SJSA1 (cell line): ENCODE measurements at regions not wholly inside any gene's neighbourhood (a gene's known extent, or its start where the extent isn't known, plus 50 kb on each side); places are given as distances from the start of the nearest gene placed in this dataset.

Experiments used
- DNase-seq, 2 experiments: peaks; one replicate each; pipeline ENCODE4 v3.0.0-alpha.2; 2015 to 2020; ENCODE audit warnings: low spot score in 2 of 2, low read depth in 1 of 2
- H3K27ac ChIP-seq: fragments of 250-450 bp; sonication (Bioruptor Pico); 2 replicates; pipeline ENCODE4 v1.5.1; 2020; ENCODE audit warnings: mild to moderate bottlenecking, moderate library complexity
- H3K27me3 ChIP-seq: fragments of 250-450 bp; sonication (Bioruptor Pico); replicated peaks from 2 replicates; pipeline ENCODE4 v1.5.1; 2020; ENCODE audit warnings: mild to moderate bottlenecking, moderate library complexity
- H3K36me3 ChIP-seq: fragments of 250-450 bp; sonication (Bioruptor Pico); 2 replicates; pipeline ENCODE4 v1.5.1; 2020; ENCODE audit warnings: mild to moderate bottlenecking
- H3K4me1 ChIP-seq: fragments of 250-450 bp; sonication (Bioruptor Pico); replicated peaks from 2 replicates; pipeline ENCODE4 v1.6.1; 2021; ENCODE audit warnings: mild to moderate bottlenecking
- H3K4me3 ChIP-seq: fragments of 250-450 bp; sonication (Bioruptor Pico); 2 replicates; pipeline ENCODE4 v1.5.1; 2020; ENCODE audit warnings: mild to moderate bottlenecking
- H3K9me3 ChIP-seq: fragments of 250-450 bp; sonication (Bioruptor Pico); replicated peaks from 2 replicates; pipeline ENCODE4 v1.5.1; 2020; ENCODE audit warnings: mild to moderate bottlenecking

DNA sequence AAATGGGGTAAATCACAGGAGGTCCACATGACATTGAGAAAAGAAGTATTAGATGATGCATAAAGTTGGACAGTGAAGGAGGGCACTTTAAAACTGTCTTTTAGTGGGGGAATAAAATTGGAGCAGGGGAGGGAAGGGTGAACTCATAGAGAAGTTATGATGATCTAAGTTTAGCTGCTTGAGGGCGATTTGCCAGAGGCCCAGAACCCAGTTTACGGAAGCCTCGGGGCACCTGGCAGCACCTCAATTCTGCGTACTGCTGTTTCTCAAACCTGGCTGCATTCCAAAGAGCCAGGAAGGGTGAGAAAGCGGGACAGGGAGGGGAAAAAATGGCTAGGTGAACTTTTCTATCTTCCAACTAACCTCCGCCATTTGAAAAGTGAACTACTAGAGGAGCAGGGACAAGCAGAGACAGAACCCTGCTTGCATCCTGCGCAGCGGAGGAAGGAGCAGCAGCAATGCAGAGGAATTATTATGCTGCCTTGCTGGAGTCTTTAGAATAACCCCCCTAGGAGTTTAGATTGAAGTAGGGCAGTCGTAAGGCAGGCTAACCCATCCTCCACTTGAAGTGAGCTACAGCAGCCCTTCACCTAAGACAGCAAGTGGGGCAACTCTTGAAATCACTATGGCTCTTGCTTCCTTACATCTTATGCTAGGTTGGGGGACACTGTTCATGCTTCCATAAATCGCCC lies 316.8 kb downstream of the BRINP1 start:
- Histone ChIP-seq H3K9me3 (0 out of 2 replicates have a peak, but pooled peaks cover 2% of the 10 kb centered on the region), H3K27ac (no peak overlapping the region), H3K4me1 (no peaks in the 10 kb centered on the region), H3K4me3 (no peak overlapping the region), H3K27me3 (no peaks in the 10 kb centered on the region), H3K36me3 (no peaks in the 10 kb centered on the region)
- DNase-seq = no peak

GRCh38 chr9:119053070-119053469 lies 316.2 kb downstream of the BRINP1 start:
- H3K9me3 ChIP-seq = 0 out of 2 replicates have a peak, but pooled peaks cover 2% of the 10 kb centered on the region
- DNase-seq = no peak
- H3K36me3 ChIP-seq = no peaks in the 10 kb centered on the region
- H3K27me3 ChIP-seq = no peaks in the 10 kb centered on the region
- H3K27ac ChIP-seq = no peak overlapping the region
- no peak overlapping the region for H3K4me3 ChIP-seq
- H3K4me1 ChIP-seq = no peaks in the 10 kb centered on the region

DNA sequence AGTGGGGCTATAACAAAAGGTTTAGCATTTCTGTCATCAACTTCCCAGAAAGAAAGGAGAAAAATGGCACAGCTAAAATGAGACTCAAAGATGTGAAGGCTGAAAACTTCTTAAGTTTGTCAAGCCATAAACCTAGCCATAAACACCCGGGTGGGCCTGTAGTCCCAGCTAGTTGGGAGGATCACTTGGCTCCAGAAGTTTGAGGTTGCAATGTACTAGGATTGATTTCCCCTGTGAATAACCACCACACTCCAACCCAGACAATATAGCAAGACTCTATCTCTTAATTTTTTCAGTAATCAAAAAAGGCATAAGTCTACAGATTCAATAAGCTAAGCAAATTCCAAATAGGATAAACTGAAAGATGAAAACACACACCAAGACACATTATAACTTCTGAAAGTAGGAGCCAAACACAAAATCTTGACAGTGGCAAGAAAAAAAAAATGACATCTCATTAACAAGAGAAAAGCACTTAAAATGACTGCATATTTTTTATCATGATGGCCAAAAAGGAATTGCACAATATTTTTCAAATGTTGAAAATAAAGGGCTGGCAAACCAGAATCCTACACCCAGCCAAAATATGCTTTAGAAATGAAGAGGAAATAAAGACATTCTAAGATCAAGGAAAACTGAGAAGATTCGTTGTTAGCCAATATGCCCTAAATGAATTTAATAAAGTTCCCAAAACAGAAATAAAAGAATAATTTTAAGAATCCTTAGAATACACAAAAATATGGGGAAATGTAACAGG lies 308.4 kb downstream of the BRINP1 start:
- H3K4me3 ChIP-seq = no peak overlapping the region
- H3K4me1 ChIP-seq = no peaks in the 10 kb centered on the region

DNA sequence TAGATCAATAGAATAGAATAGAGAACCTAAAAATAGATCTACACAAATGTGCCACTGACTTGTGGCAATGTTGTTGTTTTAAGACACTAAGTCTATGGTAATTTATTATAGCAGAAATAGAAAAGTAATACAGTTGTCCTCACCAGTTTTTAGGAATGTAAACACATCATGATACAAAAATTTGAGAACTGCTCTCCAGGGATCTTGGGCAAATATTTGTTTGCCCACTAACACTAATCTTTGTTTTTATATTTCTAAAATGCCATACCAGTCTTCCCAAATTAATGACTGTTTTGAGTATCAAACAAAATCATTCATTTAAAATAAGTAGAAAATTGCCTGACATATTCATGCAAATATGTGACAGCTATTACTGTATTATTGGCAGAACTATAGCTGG lies 297.6 kb downstream of the BRINP1 start:
- Histone ChIP-seq H3K27me3 (no peaks in the 10 kb centered on the region), H3K9me3 (no peaks in the 10 kb centered on the region), H3K36me3 (no peaks in the 10 kb centered on the region), H3K4me1 (no peaks in the 10 kb centered on the region), H3K27ac (no peak overlapping the region), H3K4me3 (no peak overlapping the region)
- no peak for DNase-seq

More for the DNA sequence above, 308.4 kb downstream of the BRINP1 start:
- no peak for DNase-seq
- Histone ChIP-seq H3K36me3 (no peaks in the 10 kb centered on the region), H3K9me3 (no peaks in the 10 kb centered on the region), H3K27me3 (no peaks in the 10 kb centered on the region), H3K27ac (no peak overlapping the region)

DNA sequence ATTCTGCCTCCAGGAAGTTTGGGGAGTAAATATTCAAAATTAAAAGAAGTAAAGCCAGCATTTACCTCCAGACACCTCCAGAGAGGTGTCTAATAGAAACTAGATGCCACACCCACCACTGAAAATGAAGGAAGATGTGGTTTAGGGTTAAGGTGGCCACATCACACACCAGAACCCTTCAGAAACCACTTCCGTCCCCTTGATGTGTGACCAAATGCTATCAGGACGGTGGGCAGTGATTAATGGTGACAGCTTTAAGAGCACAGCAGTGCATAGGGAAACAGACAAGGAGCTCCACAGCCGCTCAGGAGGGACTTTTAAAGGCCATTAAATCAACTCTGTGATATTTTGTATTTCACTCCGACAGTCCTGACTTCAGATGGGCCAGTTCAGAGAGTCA lies 295.2 kb downstream of the BRINP1 start:
- Histone ChIP-seq H3K27me3 (no peaks in the 10 kb centered on the region), H3K4me3 (no peak overlapping the region), H3K36me3 (no peaks in the 10 kb centered on the region), H3K27ac (no peak overlapping the region), H3K9me3 (no peaks in the 10 kb centered on the region), H3K4me1 (no peaks in the 10 kb centered on the region)
- no peak for DNase-seq

- no peak for DNase-seq
- Histone ChIP-seq H3K27me3 (no peaks in the 10 kb centered on the region), H3K4me3 (no peak overlapping the region), H3K36me3 (no peaks in the 10 kb centered on the region), H3K9me3 (no peaks in the 10 kb centered on the region; the same call in 1 of the 2 replicates), H3K27ac (no peak overlapping the region), H3K4me1 (no peaks in the 10 kb centered on the region)
Observed at GRCh38 chr9:119078015-119078414, 291.2 kb downstream of the BRINP1 start.

- no peaks in the 10 kb centered on the region; the same call in 1 of the 2 replicates for H3K9me3 ChIP-seq
Observed at GRCh38 chr9:119083673-119084072, 285.6 kb downstream of the BRINP1 start.

DNA sequence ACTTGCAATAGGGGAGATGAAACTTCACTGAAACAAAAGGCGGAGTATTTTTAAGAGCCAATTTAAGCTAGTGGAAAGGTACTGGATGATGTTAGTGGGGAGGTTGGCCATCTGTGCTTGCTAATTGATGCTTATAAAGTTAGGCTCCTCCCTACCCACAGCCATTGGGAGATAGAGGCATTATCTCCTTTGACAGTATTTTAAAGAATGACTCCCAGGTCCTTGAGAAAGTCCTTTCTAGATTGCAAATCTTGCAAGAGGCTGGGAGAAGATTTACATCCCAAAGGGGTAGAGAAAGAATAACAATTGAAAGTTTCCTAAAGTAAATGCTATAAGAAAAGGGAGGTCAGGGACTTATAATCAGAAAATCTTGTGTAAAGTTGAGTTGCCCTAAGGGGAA lies 282.6 kb downstream of the BRINP1 start:
- Histone ChIP-seq H3K27me3 (no peaks in the 10 kb centered on the region), H3K4me3 (no peak overlapping the region), H3K36me3 (no peaks in the 10 kb centered on the region), H3K4me1 (no peaks in the 10 kb centered on the region), H3K9me3 (no peaks in the 10 kb centered on the region; the same call in 1 of the 2 replicates), H3K27ac (no peak overlapping the region)
- no peak for DNase-seq

More at GRCh38 chr9:119083673-119084072, 285.6 kb downstream of the BRINP1 start:
- H3K4me1 ChIP-seq = no peaks in the 10 kb centered on the region
- no peak overlapping the region for H3K27ac ChIP-seq
- no peaks in the 10 kb centered on the region for H3K36me3 ChIP-seq
- no peak overlapping the region for H3K4me3 ChIP-seq
- no peaks in the 10 kb centered on the region for H3K27me3 ChIP-seq
- no peak for DNase-seq

DNA sequence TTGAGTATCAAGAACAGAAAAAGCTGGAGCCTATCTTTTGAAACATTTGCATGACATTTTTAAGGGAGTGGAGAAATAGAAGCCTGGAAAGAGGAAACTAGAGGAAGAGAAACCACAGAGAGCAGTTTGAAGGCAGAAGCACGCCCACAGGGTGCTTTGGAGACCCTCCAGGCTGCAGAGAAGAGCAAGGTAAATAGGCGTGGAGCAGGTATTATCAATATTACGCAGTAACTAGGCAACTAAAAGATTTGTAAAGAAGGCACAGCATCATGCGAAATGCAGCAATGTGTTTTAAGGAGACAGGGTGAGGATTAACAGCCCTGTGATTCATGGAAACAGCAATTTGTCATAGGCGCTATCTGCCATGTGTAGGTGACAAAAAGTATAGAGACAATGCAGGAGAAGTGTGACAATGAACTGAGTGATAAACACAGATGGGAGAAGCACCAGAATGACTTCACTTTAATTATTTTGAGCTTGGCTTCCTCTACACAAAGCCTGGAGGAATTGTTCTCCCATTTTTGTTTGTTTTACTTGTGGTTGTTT lies 281.2 kb downstream of the BRINP1 start:
- Histone ChIP-seq H3K27me3 (no peaks in the 10 kb centered on the region), H3K4me3 (no peak overlapping the region), H3K27ac (no peak overlapping the region), H3K36me3 (no peaks in the 10 kb centered on the region), H3K9me3 (no peaks in the 10 kb centered on the region), H3K4me1 (no peaks in the 10 kb centered on the region)
- no peak for DNase-seq

GRCh38 chr9:119091074-119091473 lies 278.2 kb downstream of the BRINP1 start:
- Histone ChIP-seq H3K36me3 (no peaks in the 10 kb centered on the region), H3K4me1 (no peaks in the 10 kb centered on the region), H3K27me3 (no peaks in the 10 kb centered on the region), H3K27ac (no peak overlapping the region), H3K4me3 (no peak overlapping the region), H3K9me3 (no peaks in the 10 kb centered on the region; the same call in 1 of the 2 replicates)
- no peak for DNase-seq

GRCh38 chr9:119092125-119092524 lies 277.1 kb downstream of the BRINP1 start:
- H3K4me3 ChIP-seq = no peak overlapping the region
- no peaks in the 10 kb centered on the region for H3K27me3 ChIP-seq
- no peak for DNase-seq
- no peak overlapping the region for H3K27ac ChIP-seq
- H3K9me3 ChIP-seq = no peaks in the 10 kb centered on the region; the same call in 1 of the 2 replicates
- H3K4me1 ChIP-seq = no peaks in the 10 kb centered on the region
- H3K36me3 ChIP-seq = no peaks in the 10 kb centered on the region

DNA sequence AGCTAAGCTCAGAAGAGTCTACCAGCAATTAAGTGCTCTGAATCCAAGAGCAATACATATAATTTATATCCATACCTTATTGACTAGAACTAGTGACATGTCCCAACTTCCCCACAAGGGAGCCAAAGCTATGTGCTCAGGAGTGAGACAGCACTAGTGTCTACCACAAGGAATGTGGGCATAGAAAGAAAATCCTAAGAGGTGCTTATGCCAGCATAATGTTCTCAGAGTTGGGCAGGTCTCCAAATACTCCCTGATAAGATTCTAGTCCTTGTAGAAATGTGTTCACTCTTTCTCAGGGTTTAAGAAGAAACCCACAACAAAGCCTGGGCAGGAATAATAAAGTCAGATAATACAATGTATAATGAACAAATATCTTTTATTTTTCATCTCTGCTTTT lies 275.1 kb downstream of the BRINP1 start:
- H3K4me1 ChIP-seq = no peaks in the 10 kb centered on the region
- no peak overlapping the region for H3K4me3 ChIP-seq
- no peaks in the 10 kb centered on the region; the same call in 1 of the 2 replicates for H3K9me3 ChIP-seq
- no peak overlapping the region for H3K27ac ChIP-seq
- H3K36me3 ChIP-seq = no peaks in the 10 kb centered on the region
- H3K27me3 ChIP-seq = no peaks in the 10 kb centered on the region
- DNase-seq = no peak

- Histone ChIP-seq H3K27me3 (no peaks in the 10 kb centered on the region), H3K9me3 (no peaks in the 10 kb centered on the region; the same call in 1 of the 2 replicates), H3K4me1 (no peaks in the 10 kb centered on the region), H3K27ac (no peak overlapping the region), H3K36me3 (no peaks in the 10 kb centered on the region), H3K4me3 (no peak overlapping the region)
- DNase-seq = no peak
Observed at GRCh38 chr9:119095072-119095471, 274.2 kb downstream of the BRINP1 start.

DNA sequence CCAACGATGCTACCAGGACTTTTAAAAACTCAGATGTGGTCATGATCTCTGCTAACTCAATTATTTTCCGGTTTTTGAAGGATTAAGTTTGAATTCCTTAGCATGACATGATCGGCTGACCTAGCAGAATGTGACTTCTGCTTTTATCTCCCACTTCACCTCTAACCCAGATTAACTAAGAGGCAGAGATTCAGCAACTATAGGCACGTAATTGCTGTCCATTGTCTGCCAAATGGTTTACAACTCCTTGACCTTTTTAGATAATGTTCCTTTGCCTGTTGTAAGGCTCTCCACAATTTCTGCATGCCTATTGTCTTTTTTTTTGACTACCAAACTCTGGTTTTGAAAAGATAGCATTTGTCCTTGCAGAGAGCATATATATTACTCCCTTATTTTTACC lies 268.2 kb downstream of the BRINP1 start:
- Histone ChIP-seq H3K4me1 (no peaks in the 10 kb centered on the region), H3K27ac (no peak overlapping the region), H3K9me3 (no peaks in the 10 kb centered on the region), H3K36me3 (no peaks in the 10 kb centered on the region), H3K4me3 (no peak overlapping the region), H3K27me3 (no peaks in the 10 kb centered on the region)
- DNase-seq = no peak
